ENCODE measurements at regions not wholly inside any gene's neighbourhood (a gene's known extent, or its start where the extent isn't known, plus 50 kb on each side); places are given as distances from the start of the nearest gene placed in this dataset.

GRCh38 chr3:189572249-189572648 lies 58.9 kb upstream of the TP63 start:
- TF ChIP-seq, protein P1, sequence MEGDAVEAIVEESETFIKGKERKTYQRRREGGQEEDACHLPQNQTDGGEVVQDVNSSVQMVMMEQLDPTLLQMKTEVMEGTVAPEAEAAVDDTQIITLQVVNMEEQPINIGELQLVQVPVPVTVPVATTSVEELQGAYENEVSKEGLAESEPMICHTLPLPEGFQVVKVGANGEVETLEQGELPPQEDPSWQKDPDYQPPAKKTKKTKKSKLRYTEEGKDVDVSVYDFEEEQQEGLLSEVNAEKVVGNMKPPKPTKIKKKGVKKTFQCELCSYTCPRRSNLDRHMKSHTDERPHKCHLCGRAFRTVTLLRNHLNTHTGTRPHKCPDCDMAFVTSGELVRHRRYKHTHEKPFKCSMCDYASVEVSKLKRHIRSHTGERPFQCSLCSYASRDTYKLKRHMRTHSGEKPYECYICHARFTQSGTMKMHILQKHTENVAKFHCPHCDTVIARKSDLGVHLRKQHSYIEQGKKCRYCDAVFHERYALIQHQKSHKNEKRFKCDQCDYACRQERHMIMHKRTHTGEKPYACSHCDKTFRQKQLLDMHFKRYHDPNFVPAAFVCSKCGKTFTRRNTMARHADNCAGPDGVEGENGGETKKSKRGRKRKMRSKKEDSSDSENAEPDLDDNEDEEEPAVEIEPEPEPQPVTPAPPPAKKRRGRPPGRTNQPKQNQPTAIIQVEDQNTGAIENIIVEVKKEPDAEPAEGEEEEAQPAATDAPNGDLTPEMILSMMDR (conservative IDR thresholded peaks at IDR 0.05) = no peak
- no peak for TF ChIP-seq ZFX (IDR thresholded peaks at IDR 0.05)

Measured in C4-2B (cell line).